HG02943 (cell line): ENCODE measurements at regions not wholly inside any gene's neighbourhood (a gene's known extent, or its start where the extent isn't known, plus 50 kb on each side); places are given as distances from the start of the nearest gene placed in this dataset.
"Not testable (repeated sequence)": the region's sequence is repeated elsewhere in the genome, so short reads cannot be mapped to it uniquely, and the experiment has no call there.

Experiments used
- ATAC-seq: cut with Tn5 transposase; IDR thresholded peaks from one replicate; pipeline ENCODE4 v1.9.1; 2021; ENCODE audit warnings: mild to moderate bottlenecking, low read depth, moderate library complexity; ENCODE audit not compliant: unreplicated experiment

- ATAC-seq = not testable (repeated sequence)
These were observed 677.4 kb downstream of the TNS3 start for GRCh38 chr7:46904523-46904922.

GRCh38 chr7:46902463-46902862, 679.4 kb downstream of the TNS3 start:
- no peak for ATAC-seq

DNA sequence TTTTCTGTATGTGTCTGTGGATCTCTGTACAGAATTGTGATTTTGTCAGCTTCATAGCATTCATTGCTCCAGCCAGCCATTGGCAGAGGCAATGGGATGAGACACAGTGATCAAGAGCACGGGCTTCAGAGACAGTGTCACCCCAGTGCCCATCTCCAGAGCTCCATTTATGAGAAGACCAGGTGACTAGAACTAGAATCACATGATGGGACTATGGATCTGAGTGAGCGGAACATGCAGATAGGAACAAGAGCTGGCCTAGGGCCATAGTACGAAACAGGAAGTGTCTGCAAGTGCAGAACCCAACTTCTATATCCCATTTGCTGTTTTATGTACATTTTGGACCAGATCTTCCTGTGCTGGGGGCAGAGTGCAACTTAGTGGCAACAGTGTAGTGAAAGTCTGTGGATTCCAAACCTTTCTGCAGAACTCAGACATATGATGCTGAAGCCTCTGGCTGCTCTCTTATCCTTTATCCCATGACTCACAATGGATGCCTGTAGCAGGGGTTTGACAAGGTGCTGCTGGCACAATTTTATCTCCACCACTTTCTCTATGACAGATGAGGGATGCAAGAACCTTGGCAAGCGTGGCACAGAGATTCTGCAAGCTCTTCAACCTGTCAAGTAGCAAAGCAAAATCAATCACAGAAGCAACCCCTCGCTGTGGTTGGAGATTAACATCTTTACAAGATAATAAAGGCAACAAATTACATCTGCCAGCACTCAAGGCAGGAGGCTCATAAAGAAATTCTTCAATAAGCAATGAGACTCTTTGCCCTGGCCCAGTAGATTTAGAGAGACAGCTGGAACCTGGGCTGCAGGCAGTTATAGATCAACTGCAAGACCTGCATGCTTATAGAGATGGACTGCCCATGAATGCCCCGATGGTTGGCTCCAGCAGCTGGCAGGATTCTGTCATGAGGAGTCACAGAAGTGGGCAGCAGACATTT, 681.3 kb downstream of the TNS3 start:
- ATAC-seq = no peak

GRCh38 chr7:46897381-46897780, 684.5 kb downstream of the TNS3 start:
- ATAC-seq = no peak

DNA sequence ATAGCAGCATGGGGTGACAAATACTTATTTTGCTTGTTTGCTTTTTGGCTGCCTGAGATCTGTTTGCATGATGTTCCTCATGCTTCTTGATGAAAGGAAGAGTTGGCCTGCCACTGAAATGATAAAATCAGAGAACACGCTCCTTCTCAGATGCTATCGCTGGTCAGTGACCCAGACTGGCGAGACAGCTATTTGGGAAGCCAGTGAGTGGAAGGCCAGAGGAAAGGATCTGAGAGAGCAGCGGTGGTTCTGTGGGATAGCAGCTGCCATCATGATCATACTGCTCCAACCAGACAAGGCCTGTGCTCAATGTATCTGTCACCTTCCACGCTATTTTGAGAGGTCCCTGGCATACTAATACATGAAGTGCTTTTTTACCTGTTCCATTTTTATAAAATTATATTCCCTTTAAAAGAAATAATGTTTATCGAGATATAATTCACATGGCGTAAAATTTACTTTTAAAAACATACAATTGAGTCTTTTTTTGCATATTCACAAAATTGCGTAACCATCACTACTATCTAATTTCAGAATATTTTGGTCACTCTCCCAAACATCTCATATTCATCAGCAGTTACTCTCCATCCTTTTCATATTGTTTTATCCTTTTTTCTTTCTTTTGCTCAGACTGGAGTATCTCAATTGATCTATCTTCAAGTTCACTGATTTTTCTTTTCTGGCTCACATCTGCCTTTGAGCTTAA, 695.1 kb downstream of the TNS3 start:
- ATAC-seq = no peak

GRCh38 chr7:46885167-46885566, 696.7 kb downstream of the TNS3 start:
- no peak for ATAC-seq

DNA sequence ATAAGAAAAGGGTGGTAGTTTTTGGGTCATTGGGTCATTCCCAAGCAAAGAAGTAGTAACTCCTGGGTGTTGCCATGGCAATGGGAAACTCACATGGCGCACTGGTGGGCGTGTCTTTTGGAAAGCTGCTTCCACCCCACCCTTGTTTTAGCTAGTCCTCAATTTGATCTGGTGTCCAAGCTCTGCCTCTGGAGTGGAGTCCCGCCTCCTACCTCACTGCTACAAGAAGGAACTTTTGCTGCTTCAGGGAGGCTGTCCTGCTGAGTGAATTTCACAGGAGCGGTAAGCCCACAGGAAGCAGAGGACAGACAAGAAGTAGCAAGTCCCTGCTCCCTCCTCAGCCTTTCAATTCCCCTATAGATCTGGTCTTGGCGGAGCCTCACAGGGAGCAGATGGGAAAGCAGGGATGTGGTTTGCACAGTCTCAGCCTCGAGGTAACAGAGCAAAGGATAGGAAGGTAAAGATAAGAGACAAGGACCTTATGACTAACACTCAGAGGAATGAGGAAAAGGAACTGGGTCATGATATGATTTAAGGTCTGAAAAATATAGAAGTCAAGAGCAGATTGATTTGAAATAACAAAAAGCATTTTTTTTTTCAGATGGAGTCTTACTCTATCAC, 700.3 kb downstream of the TNS3 start:
- no peak for ATAC-seq

- ATAC-seq = no peak
These were observed 701.3 kb downstream of the TNS3 start for GRCh38 chr7:46880508-46881196.

DNA sequence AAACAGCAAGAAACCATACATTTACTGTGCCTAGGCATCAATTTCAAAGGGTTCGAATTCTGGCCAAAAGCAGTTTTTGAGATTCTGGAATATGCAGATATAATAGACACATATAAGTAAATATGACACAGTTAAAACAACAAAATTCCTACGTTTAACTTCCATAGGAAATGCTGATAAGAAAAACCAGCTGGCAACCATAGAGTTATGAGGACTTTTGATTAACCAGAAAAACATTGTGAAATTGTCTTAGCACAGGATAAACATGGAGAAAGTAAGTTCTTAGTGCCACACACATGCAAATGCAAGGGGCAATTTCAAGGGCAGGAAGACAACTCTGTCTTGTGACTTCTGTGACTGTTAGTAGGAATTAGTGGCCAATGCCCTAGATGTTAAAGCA, 702.1 kb downstream of the TNS3 start:
- no peak for ATAC-seq

DNA sequence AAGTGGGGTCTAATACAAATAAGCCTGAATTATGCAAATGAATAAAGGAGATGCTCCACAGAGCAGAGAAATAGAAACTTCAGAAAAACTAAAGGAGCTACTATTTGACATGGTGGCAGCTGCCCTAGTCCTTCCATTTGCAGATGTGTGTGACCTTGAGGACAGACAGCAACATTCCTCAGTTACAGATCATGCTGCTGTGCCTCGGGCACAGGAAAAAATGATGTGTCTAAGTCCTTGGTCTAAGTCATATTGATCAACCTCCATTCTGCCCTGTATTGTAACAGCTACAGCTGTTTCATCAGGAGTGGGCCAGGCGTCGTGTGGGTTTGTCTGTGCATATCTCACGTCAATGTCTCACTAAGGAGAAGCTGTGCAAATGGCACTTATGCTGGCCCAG, 710.4 kb downstream of the TNS3 start:
- no peak for ATAC-seq

DNA sequence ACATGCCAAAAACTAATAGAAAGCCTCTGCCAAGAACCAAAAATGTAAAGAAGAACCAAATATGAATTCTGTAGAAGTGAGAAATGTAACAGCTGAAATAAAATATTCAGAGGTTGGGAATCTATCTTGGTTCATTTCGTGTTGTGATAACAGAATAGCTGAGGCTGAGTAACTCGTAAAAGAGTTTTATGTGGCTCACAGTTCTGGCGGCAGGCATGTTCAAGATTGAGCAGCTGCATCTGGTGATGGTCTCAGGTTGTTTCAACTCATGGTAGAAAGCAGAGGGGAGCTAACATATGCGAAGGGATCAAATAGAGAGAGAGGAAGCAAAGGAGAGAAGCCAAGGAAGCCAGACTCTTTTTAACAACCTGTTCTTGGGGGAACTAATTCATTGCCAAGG, 717.2 kb downstream of the TNS3 start:
- no peak for ATAC-seq

GRCh38 chr7:46859963-46860475, 721.9 kb downstream of the TNS3 start:
- no peak for ATAC-seq

DNA sequence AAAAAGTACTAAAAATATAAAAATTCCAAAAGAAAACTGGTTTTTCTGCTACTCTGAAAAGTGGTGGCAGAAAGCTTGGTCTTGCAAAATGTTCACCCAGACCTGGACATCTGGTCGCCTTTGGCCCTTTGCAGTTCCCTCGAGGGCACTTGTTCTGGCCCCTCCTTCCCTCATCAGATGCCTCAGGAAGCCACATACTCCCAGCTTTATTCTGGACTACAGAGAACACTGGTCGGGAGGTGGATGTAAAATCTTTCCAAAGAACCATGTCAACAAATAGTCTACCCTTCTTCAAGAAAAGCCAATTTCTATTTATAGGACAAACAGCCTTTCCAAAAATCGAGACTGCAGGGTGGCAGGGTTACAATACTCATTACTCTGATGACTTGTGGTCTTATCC, 726.1 kb downstream of the TNS3 start:
- ATAC-seq = no peak

GRCh38 chr7:46854958-46855473, 726.9 kb downstream of the TNS3 start:
- no peak for ATAC-seq

GRCh38 chr7:46853451-46853850, 728.5 kb downstream of the TNS3 start:
- no peak for ATAC-seq

DNA sequence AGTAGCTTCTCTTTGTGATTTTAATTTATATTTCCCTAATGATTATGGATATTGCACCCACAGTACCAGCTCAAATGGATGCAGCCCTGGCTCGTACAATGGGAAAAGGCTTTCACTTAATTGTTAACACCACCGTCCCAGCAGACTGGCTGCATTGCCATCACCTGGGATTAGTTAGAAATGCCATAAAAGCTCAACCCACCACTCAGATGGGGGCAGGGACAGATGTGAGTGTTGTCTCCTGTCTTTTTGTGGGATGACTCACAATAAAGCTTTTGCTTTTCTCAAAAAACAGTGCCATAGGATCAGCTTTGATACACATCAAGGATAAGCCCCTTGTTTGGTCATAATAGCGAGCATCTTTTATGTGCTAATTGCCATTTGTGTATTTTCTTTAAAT, 729.1 kb downstream of the TNS3 start:
- ATAC-seq = no peak

GRCh38 chr7:46850563-46851330, 731.2 kb downstream of the TNS3 start:
- ATAC-seq = no peak

- ATAC-seq = no peak
These were observed 733.0 kb downstream of the TNS3 start for GRCh38 chr7:46848944-46849343.

- no peak for ATAC-seq
These were observed 733.6 kb downstream of the TNS3 start for GRCh38 chr7:46848311-46848710.

DNA sequence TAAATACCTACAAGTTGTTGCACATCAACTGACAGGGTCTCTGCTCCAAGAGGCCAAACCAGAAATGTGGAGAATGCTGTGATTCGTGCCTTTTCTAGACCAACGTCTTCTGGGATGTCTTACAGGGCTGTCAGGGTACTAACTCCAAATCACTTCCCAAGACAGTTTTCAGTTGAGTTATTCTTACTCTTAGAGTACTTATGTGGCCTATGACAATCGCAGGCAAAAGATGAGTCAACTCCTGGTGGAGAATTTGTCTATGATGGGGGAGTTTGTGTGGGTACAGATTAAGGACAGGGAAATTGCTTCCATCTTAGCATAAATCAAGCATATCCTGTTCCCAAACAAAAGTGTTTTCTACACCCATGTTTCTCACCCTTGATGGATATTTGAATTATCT, 734.8 kb downstream of the TNS3 start:
- no peak for ATAC-seq
